Hematopoietic multipotent progenitor cell treated with erythropoietin and hydrocortisone succinate and interleukin-3 and kit ligand, for 6 days (in vitro differentiated cells): ENCODE measurements at regions not wholly inside any gene's neighbourhood (a gene's known extent, or its start where the extent isn't known, plus 50 kb on each side); places are given as distances from the start of the nearest gene placed in this dataset.
A peak's percentile ranks its signal among the peaks of the same experiment; 100 is the strongest.

Experiments used
- DNase-seq: peaks from one replicate; pipeline ENCODE4 v3.0.0-alpha.2; 2015

- no peak for DNase-seq
Observed at GRCh38 chr13:60286707-60287106, 110.3 kb upstream of the TDRD3 start.

- no peak for DNase-seq
Observed at GRCh38 chr13:60288569-60288968, 108.5 kb upstream of the TDRD3 start.

- no peak for DNase-seq
Observed at GRCh38 chr13:60303166-60303565, 93.9 kb upstream of the TDRD3 start.

GRCh38 chr13:60311527-60311926 lies 85.5 kb upstream of the TDRD3 start:
- DNase-seq = no peak

GRCh38 chr13:60312851-60313505 lies 84.0 kb upstream of the TDRD3 start:
- no peak for DNase-seq

- DNase-seq = no peak
Observed at GRCh38 chr13:60318186-60318585, 78.8 kb upstream of the TDRD3 start.

- DNase-seq = no peak
Observed at GRCh38 chr13:60324131-60324530, 72.9 kb upstream of the TDRD3 start.

GRCh38 chr13:60326273-60326672 lies 70.7 kb upstream of the TDRD3 start:
- DNase-seq = no peak

GRCh38 chr13:60327511-60327910 lies 69.5 kb upstream of the TDRD3 start:
- DNase-seq = no peak

GRCh38 chr13:60328073-60328472 lies 68.9 kb upstream of the TDRD3 start:
- no peak for DNase-seq

GRCh38 chr13:60329221-60329923 lies 67.6 kb upstream of the TDRD3 start:
- peak; percentile 73 for DNase-seq

- no peak for DNase-seq
Observed at GRCh38 chr13:60331249-60332012, 65.6 kb upstream of the TDRD3 start.

- DNase-seq = no peak
Observed at GRCh38 chr13:60332682-60333081, 64.3 kb upstream of the TDRD3 start.

- DNase-seq = no peak
Observed at GRCh38 chr13:60334310-60334709, 62.7 kb upstream of the TDRD3 start.

- peak; percentile 47 for DNase-seq
Observed at GRCh38 chr13:60335531-60335930, 61.5 kb upstream of the TDRD3 start.

GRCh38 chr13:60338754-60339153 lies 58.3 kb upstream of the TDRD3 start:
- DNase-seq = no peak

GRCh38 chr13:60343978-60344377 lies 53.0 kb upstream of the TDRD3 start:
- DNase-seq = no peak

- DNase-seq = no peak
Observed at GRCh38 chr13:60347174-60347573, 49.8 kb upstream of the TDRD3 start.
